Kidney tubule cell (primary cell): ENCODE measurements at regions not wholly inside any gene's neighbourhood (a gene's known extent, or its start where the extent isn't known, plus 50 kb on each side); places are given as distances from the start of the nearest gene placed in this dataset.
"Not testable (repeated sequence)": the region's sequence is repeated elsewhere in the genome, so short reads cannot be mapped to it uniquely, and the experiment has no call there.

ENCODE experiments used
- DNase-seq: peaks from one replicate; pipeline ENCODE4 v3.0.0-alpha.2; 2018; ENCODE audit warnings: low spot score

DNA sequence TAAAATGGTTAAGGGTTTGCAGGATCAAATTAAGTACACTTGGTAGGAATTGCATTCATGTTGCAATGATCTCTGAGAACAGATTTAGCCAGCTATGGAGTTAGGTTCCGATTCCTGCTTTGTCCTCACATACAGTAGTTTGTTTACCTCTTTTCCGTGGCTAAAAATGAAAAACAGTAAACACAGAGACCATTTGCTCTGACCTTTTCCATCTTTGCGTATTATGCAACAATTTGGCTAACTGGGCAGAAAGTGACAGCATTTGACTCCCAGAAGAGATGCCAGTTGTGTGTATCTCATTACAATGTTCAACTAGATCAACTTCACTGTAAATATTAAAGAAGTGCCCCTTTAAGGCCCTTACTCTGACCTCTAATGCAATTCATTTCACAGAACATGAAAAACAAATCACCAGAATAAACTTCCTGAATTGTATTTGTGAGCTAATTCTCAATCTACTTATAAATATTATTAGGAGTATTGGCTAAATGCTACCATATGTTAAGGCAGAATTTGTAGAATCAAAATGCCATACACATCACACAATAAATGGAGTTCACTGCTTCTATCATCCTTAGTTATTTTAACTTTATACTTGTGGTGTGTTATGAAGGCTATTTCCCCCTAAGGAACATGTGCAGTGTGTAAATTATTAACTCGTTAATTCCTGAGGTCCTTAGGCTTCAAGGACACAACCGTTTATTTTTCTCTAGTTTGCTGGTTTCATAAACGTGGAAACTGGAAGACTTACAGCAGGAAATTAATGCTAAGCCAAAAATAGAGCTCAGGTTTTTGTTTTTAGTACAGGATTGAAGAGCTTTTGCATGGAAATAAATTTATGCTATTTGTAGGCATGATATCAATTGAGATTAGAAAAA lies 380.7 kb upstream of the CITED2 start:
- DNase-seq: peak; percentile 47

- peak; percentile 83 for DNase-seq
Observed at GRCh38 chr6:139753198-139753861, 378.9 kb upstream of the CITED2 start.

DNA sequence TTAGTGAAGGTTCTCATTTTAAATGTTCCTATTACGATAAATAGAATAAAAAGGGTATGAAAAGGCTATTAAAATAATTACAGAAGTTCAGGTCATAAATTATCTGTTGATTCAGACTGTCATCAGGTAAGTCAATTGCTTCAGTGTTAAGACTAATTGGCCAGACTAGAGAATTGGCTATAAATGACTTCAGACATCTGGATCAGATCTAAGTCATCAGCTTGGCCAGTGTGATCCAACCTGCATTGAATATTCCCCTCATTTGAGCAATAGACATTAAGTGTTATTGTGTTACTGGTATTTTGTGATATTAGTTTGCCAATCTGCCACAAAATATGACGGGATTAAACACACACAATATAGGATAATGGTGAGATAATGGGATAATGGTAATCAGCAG lies 377.6 kb upstream of the CITED2 start:
- DNase-seq: no peak

DNA sequence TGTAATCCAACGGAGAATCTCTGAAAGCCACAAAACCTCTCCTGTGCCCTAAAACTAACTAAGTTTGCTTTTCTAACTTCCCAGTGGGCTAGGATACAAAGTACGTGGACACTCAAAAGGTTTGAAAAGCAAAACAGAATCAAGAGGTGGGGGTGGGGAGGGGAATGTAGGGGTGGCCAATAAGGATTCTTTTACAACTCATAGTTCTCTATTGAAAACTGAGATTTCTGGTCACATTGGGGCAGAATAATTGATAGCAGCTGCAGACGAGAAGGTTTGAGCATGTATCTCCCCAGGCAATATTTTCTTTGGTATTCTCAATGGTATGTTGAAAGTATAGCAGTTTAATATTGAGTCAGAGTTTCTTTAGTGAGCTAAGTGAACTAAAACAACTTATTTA lies 376.7 kb upstream of the CITED2 start:
- no peak for DNase-seq

GRCh38 chr6:139748353-139749146 lies 374.1 kb upstream of the CITED2 start:
- no peak for DNase-seq

DNA sequence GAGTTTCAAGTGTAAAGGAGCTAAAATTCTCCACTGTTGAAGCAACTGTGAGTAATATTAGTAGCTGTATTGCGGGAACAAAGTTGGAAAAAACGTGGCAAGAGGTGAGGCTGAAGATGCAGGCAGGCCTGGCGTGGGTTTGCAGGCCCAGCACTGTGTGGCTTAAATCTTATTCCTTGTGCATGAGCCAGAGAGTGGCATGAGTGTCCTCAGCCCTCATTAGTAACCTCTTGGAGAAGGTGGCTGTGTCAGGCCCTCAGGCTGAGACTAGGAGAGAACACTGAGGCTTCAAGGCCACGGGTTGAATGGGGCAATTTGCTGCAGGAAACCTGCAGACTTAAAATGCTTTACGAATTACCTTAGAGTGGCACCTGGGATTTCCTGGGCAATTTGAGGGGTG lies 372.7 kb upstream of the CITED2 start:
- DNase-seq: no peak

- DNase-seq: no peak
Observed at GRCh38 chr6:139744891-139745290, 370.4 kb upstream of the CITED2 start.

- peak; percentile 94 for DNase-seq
Observed at GRCh38 chr6:139743664-139744437, 369.4 kb upstream of the CITED2 start.

GRCh38 chr6:139742671-139743070 lies 368.2 kb upstream of the CITED2 start:
- no peak for DNase-seq

DNA sequence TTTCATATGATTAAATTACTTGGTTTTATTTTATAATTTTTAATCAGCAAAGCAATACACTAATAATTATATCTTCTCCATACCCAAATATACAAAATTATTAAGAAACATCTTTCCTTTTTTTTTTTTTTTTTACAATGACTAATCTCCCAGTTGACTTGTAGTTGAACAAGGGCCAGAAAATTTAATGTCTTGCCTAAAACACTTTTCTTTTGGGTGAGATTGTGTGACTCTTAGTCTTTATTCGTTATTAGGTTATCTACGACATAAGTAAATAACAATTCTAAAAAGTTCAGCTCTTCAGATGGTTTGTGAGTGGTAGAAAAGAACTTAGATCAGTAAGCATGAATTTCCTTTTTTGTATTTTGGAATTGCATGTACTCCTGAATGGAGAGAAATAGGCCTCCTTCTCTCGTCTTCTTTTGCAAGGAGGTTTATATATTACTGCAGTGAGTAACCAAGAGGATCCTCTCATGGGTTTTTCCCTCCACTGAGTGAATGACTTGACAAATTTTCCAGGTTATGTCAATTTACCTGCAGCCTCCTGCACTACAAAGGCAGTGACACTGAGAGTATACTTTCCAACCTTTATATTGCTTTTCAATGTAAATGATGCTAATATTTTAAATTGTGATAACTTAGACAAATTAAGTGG lies 364.5 kb upstream of the CITED2 start:
- peak; percentile 48 for DNase-seq

DNA sequence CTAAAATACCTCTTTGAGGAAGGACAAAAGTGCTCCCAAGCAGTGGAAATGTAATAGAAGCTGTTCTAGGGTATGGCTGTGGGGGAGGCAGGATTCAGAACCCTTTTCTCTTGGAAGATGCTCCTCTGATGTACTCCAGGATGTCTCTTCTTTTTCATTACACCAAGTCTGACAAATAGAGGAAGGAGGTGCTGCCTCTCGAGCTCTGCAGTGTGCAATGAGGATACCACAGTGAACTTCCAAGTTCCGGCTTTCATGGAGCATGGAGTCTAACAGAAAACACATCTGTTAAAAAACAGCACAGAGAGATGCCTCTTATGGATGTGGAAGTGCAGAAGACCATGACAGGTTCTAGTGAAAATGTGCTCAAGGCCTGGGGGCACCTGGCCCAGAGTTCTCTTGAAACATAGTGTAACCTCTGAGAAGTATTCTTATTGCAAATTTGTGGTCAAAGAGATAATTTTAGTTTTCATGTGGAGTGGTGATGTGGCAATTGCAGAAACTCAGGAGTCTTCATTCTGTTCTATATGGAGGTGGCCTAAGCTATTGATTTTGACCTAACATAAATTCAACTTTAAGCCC lies 362.0 kb upstream of the CITED2 start:
- DNase-seq: no peak

DNA sequence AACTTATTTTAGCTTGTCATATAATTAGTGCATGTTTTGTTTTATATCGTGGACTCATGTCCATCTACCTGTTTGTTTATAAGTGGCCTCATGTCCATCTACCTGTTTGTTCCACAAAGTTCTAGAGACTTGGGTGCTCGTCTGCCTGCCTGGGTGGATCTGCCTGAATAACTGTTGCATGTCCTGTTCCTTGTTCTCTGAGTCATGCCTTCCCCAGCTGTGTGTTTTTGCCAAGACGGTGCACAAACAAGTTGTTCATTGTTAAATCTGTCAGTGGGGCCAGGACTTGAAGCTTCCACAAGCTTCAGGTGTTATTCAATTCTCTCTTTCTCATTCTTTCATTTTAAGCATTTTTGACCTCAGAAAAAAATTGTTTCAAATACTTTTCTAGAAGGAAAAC lies 358.0 kb upstream of the CITED2 start:
- peak; percentile 87 for DNase-seq

GRCh38 chr6:139730340-139730974 lies 356.0 kb upstream of the CITED2 start:
- DNase-seq: peak; percentile 70

- no peak for DNase-seq
Observed at GRCh38 chr6:139728876-139729427, 354.5 kb upstream of the CITED2 start.

- not testable (repeated sequence) for DNase-seq
Observed at GRCh38 chr6:139726272-139726671, 351.8 kb upstream of the CITED2 start.

GRCh38 chr6:139722530-139722929 lies 348.1 kb upstream of the CITED2 start:
- DNase-seq: no peak

- DNase-seq: no peak
Observed at GRCh38 chr6:139721954-139722353, 347.5 kb upstream of the CITED2 start.

DNA sequence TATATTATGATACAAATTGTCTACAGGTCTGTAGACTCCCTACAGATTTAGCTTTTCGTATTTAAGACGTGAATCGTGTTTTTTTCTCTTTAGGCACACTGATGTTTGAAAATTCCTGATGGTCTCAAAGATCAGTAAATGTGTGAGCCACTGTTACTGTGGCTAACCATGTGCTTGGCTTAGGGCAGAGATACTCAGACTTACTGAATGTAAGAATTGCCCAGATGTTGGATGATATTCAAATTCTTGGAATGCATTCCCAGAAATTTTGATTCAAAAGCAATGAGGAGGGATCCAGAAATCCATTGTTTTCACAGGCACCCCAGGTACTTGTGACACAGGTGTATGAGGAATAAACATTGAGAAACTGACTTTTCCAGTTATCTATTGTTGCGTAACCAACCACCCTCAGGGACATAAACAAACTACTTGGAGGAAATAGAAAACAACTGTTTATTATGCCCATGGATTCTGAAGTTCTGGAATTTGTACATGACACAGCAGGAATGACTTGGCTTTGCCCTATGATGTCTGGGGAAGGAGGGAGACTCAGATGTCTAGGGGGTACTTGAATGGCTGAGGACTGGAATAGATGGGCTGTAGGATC lies 339.6 kb upstream of the CITED2 start:
- peak; percentile 14 for DNase-seq

DNA sequence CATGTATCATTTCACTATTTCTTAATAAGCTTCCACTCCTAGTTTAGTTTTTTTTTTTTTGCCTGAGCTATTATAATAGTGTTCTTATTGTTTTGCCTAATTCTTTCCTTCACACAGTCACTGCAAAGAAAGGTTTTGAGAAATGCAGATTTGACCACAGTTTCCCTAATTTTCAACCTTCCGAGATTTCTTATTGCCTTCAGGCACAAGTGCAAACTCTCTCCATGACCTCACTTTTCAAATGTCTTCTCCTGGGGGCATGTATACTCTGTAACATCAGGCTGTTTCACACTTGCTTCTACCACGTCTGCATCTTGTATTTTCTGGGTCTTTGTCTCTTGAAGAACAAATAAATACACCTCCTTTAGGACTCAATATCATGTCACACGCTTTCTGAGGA lies 339.0 kb upstream of the CITED2 start:
- DNase-seq: no peak

GRCh38 chr6:139712830-139713229 lies 338.4 kb upstream of the CITED2 start:
- no peak for DNase-seq
